ENCODE measurements at regions not wholly inside any gene's neighbourhood (a gene's known extent, or its start where the extent isn't known, plus 50 kb on each side); places are given as distances from the start of the nearest gene placed in this dataset.
A peak's percentile ranks its signal among the peaks of the same experiment; 100 is the strongest.

GRCh38 chr15:61752001-61752400 lies 308.2 kb downstream of the VPS13C start:
- Mint-ChIP-seq H3K27me3 (ENCODE audit: unreplicated experiment) (peaks cover 33% of the 10 kb centered on the region), H3K36me3 (ENCODE audit: insufficient read depth, unreplicated experiment) (no peaks in the 10 kb centered on the region), H3K4me3 (ENCODE audit: low read depth, unreplicated experiment) (no peak overlapping the region), H3K4me1 (ENCODE audit: low read depth, unreplicated experiment) (no peaks in the 10 kb centered on the region), H3K9me3 (ENCODE audit: low read depth, unreplicated experiment) (no peaks in the 10 kb centered on the region), H3K27ac (ENCODE audit: unreplicated experiment) (no peak overlapping the region)
- no TSS peak for BruUV-seq (replicated peaks)
- CTCF ChIA-PET: no interaction called here
- intact Hi-C loops (cut with micrococcal nuclease; ENCODE audit: unreplicated experiment): no loop called here
- TF ChIP-seq, protein P1, sequence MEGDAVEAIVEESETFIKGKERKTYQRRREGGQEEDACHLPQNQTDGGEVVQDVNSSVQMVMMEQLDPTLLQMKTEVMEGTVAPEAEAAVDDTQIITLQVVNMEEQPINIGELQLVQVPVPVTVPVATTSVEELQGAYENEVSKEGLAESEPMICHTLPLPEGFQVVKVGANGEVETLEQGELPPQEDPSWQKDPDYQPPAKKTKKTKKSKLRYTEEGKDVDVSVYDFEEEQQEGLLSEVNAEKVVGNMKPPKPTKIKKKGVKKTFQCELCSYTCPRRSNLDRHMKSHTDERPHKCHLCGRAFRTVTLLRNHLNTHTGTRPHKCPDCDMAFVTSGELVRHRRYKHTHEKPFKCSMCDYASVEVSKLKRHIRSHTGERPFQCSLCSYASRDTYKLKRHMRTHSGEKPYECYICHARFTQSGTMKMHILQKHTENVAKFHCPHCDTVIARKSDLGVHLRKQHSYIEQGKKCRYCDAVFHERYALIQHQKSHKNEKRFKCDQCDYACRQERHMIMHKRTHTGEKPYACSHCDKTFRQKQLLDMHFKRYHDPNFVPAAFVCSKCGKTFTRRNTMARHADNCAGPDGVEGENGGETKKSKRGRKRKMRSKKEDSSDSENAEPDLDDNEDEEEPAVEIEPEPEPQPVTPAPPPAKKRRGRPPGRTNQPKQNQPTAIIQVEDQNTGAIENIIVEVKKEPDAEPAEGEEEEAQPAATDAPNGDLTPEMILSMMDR (IDR thresholded peaks at IDR 0.05; ENCODE audit: unreplicated experiment): no peak
- DNase-seq: no peak

DNA sequence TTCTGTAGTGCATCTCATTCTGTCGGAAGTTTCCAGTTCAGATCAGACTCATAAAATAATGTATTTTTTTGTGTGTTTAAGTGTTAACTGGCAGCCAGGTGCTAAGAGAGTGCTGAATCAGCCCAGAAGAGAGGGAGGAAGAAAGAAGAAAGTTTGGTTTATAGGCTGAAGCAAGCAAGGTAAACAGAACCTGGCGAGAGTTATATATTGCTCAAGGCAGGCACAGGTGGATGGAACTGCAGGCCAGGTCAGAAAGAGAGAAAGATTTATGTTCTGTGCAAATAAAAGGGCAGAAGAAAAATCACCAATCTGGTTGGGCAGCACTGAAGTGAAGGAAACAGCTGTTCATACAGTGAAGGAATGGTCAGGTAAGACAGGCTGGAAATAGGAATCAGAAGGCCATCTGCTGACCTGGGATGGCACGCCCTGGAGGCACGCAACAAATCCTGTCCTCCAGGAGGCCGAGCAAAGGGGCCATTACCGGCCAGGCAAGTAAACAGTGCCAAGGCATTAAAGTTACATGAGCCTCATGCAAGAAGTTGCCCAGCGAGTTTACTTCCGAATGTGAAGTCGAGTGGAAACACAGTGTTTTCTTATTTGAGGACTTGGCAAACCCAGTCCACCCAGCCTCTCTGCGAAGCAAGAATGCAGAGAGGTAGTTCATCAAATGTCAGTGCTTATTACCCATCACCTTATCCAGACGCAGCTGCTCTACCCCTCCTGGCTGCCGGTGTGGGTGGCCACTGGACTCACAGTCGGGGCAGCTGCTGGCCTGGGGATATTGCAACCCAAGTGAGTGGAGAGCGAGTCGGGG lies 309.8 kb downstream of the VPS13C start:
- TF ChIP-seq, protein P1 (IDR thresholded peaks at IDR 0.05; ENCODE audit: unreplicated experiment): no peak
- BruUV-seq (replicated peaks): no TSS peak
- H3K27ac Mint-ChIP-seq (ENCODE audit: unreplicated experiment): no peak overlapping the region
- CTCF ChIA-PET: no interaction called here
- no peaks in the 10 kb centered on the region for H3K36me3 Mint-ChIP-seq (ENCODE audit: insufficient read depth, unreplicated experiment)
- intact Hi-C loops (cut with micrococcal nuclease; ENCODE audit: unreplicated experiment): no loop called here
- peaks cover 24% of the 10 kb centered on the region for H3K27me3 Mint-ChIP-seq (ENCODE audit: unreplicated experiment)
- no peaks in the 10 kb centered on the region for H3K9me3 Mint-ChIP-seq (ENCODE audit: low read depth, unreplicated experiment)
- H3K4me1 Mint-ChIP-seq (ENCODE audit: low read depth, unreplicated experiment): no peaks in the 10 kb centered on the region
- H3K4me3 Mint-ChIP-seq (ENCODE audit: low read depth, unreplicated experiment): no peak overlapping the region
- peak; percentile 12 for DNase-seq

GRCh38 chr15:61749169-61749568 lies 311.1 kb downstream of the VPS13C start:
- Mint-ChIP-seq H3K4me1 (ENCODE audit: low read depth, unreplicated experiment) (no peaks in the 10 kb centered on the region), H3K9me3 (ENCODE audit: low read depth, unreplicated experiment) (no peaks in the 10 kb centered on the region), H3K27ac (ENCODE audit: unreplicated experiment) (no peak overlapping the region), H3K27me3 (ENCODE audit: unreplicated experiment) (peaks cover 26% of the 10 kb centered on the region), H3K36me3 (ENCODE audit: insufficient read depth, unreplicated experiment) (no peaks in the 10 kb centered on the region), H3K4me3 (ENCODE audit: low read depth, unreplicated experiment) (no peak overlapping the region)
- TF ChIP-seq, protein P1 (IDR thresholded peaks at IDR 0.05; ENCODE audit: unreplicated experiment): no peak
- no peak for DNase-seq
- intact Hi-C loops (cut with micrococcal nuclease; ENCODE audit: unreplicated experiment): no loop called here
- BruUV-seq (replicated peaks): no TSS peak
- CTCF ChIA-PET: interaction anchor here (0.6 kb wide), 1 partner anchor 73 kb away, joined by 3 read pairs; no protein-coding TSS in a partner anchor

DNA sequence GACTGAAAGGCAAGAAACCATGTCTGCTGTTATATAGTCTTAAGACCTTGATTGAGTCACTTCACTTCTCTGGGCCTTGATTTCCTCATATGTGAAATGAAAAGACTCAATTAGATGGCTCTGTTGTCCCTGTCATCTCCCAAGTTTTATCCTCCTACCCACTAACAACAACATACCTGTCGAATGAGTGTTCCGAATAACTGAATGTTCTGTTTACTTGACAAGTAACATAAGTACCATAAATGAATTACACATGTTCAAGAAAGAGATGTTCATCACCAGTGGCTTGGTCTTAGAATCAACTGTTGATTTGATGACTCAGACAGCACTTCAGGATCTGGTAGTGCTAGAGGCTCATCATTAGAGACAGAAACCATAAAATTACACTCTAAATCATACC lies 311.7 kb downstream of the VPS13C start:
- Mint-ChIP-seq H3K4me1 (ENCODE audit: low read depth, unreplicated experiment) (no peaks in the 10 kb centered on the region), H3K9me3 (ENCODE audit: low read depth, unreplicated experiment) (no peaks in the 10 kb centered on the region), H3K27me3 (ENCODE audit: unreplicated experiment) (peaks cover 25% of the 10 kb centered on the region), H3K4me3 (ENCODE audit: low read depth, unreplicated experiment) (no peak overlapping the region), H3K27ac (ENCODE audit: unreplicated experiment) (no peak overlapping the region), H3K36me3 (ENCODE audit: insufficient read depth, unreplicated experiment) (no peaks in the 10 kb centered on the region)
- no peak for DNase-seq
- CTCF ChIA-PET: no interaction called here
- TF ChIP-seq, protein P1 (IDR thresholded peaks at IDR 0.05; ENCODE audit: unreplicated experiment): no peak
- BruUV-seq (replicated peaks): no TSS peak
- intact Hi-C loops (cut with micrococcal nuclease; ENCODE audit: unreplicated experiment): no loop called here

Measured in Calu3 (cell line).